ENCODE measurements at regions not wholly inside any gene's neighbourhood (a gene's known extent, or its start where the extent isn't known, plus 50 kb on each side); places are given as distances from the start of the nearest gene placed in this dataset.

DNA sequence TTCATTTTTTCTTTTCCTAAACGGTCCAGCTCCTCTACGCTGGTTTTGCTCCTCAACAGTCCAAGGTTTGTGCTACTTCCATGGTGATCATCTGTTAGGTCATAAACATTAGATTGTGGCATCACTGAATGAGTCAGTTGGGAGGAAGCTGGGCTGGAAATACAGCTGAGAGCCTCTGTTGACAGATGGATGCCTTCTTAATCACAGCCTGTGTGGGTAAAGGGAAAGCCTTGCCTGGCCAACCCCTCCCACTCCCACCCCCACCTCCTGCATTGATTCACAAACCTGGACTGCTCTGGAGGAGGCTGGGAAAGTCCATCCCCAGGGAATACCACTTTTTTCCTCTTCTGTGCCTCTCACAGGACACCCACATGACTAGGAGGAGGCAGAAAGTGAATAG, 180.6 kb upstream of the CCN2 start:
- ChIA-PET POLR2A (no interaction called here), SMC1A (ENCODE audit: uncharacterized antibody, unreplicated experiment) (no interaction called here), CTCF (no interaction called here), RAD21 (ENCODE audit: unreplicated experiment) (no interaction called here)
- FAIRE-seq (no peak), ATAC-seq (no peak), DNase-seq (ENCODE audit: low read depth, low spot score) (no peak)
- TF ChIP-seq CHD1 (IDR thresholded peaks at IDR 0.05; ENCODE audit: low read depth, low read length) (no peak), FOXK2 (IDR thresholded peaks at IDR 0.05) (no peak), SMARCA5 (IDR thresholded peaks at IDR 0.05) (no peak), REST (IDR thresholded peaks at IDR 0.05; ENCODE audit: low read depth, low read length) (no peak), FOS (IDR thresholded peaks at IDR 0.05; ENCODE audit: borderline replicate concordance, extremely low read depth, insufficient read length) (no peak)
- TF ChIP-seq, protein P1, sequence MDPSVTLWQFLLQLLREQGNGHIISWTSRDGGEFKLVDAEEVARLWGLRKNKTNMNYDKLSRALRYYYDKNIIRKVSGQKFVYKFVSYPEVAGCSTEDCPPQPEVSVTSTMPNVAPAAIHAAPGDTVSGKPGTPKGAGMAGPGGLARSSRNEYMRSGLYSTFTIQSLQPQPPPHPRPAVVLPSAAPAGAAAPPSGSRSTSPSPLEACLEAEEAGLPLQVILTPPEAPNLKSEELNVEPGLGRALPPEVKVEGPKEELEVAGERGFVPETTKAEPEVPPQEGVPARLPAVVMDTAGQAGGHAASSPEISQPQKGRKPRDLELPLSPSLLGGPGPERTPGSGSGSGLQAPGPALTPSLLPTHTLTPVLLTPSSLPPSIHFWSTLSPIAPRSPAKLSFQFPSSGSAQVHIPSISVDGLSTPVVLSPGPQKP (IDR thresholded peaks at IDR 0.05; ENCODE audit: low read depth, low read length), result no peak
- TF ChIP-seq, protein P2, sequence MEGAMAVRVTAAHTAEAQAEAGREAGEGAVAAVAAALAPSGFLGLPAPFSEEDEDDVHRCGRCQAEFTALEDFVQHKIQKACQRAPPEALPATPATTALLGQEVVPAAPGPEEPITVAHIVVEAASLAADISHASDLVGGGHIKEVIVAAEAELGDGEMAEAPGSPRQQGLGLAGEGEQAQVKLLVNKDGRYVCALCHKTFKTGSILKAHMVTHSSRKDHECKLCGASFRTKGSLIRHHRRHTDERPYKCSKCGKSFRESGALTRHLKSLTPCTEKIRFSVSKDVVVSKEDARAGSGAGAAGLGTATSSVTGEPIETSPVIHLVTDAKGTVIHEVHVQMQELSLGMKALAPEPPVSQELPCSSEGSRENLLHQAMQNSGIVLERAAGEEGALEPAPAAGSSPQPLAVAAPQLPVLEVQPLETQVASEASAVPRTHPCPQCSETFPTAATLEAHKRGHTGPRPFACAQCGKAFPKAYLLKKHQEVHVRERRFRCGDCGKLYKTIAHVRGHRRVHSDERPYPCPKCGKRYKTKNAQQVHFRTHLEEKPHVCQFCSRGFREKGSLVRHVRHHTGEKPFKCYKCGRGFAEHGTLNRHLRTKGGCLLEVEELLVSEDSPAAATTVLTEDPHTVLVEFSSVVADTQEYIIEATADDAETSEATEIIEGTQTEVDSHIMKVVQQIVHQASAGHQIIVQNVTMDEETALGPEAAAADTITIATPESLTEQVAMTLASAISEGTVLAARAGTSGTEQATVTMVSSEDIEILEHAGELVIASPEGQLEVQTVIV (IDR thresholded peaks at IDR 0.05; ENCODE audit: borderline replicate concordance, partially characterized antibody), result no peak
- Histone ChIP-seq H3K9ac (ENCODE audit: control insufficient read depth, insufficient read depth, low read length) (no peak overlapping the region), H3K27me3 (replicated peaks in 1 of 2; ENCODE audit: control insufficient read depth in 2 of 2, insufficient read depth in 2 of 2, low read length in 1 of 2) (no peaks in the 10 kb centered on the region; a peak in 1 of 4 replicates), H4K20me1 (ENCODE audit: control insufficient read depth, insufficient read depth) (no peaks in the 10 kb centered on the region), H3K4me1 (ENCODE audit: control insufficient read depth, insufficient read depth, low read length) (no peaks in the 10 kb centered on the region), H2AFZ (ENCODE audit: control insufficient read depth, low read depth, low read length) (no peak overlapping the region), H3K79me2 (ENCODE audit: control insufficient read depth, insufficient read depth, low read length) (no peaks in the 10 kb centered on the region), H3K36me3 (ENCODE audit: control insufficient read depth in 2 of 2, insufficient read depth in 2 of 2, low read length in 1 of 2) (no peaks in the 10 kb centered on the region), H3K4me3 (no peak overlapping the region), H3K27ac (ENCODE audit: control insufficient read depth, insufficient read depth) (no peak overlapping the region), H3K9me3 (replicated peaks; ENCODE audit: control insufficient read depth, insufficient read depth, low read length) (no peaks in the 10 kb centered on the region), H3K4me2 (ENCODE audit: control insufficient read depth, insufficient read depth) (no peak overlapping the region)
- in situ Hi-C loops (cut with MboI) (no loop called here), intact Hi-C loops (cut with micrococcal nuclease; ENCODE audit: unreplicated experiment) (no loop called here)
- no TSS peak for BruUV-seq (replicated peaks)
- WGBS (ENCODE audit: insufficient coverage, insufficient replicate concordance, low lambda C conversion rate, missing lambda C conversion rate), result 25% methylated on average over 2 of the region's 2 CpGs

Measured in GM12878 (cell line).